WTC11 (cell line): ENCODE measurements at regions not wholly inside any gene's neighbourhood (a gene's known extent, or its start where the extent isn't known, plus 50 kb on each side); places are given as distances from the start of the nearest gene placed in this dataset.

ENCODE experiments used
- ATAC-seq: fragments of 200-7000 bp; cut with Tn5 transposase; 2 replicates; pipeline ENCODE4 v1.10.0; 2021; ENCODE audit warnings: mild to moderate bottlenecking, moderate library complexity
- CTCF ChIA-PET: fragments of 300-600 bp; sonication (Branson Sonifier 250); formaldehyde crosslinking; loops from one replicate; lab custom pipeline; 2021; ENCODE audit warnings: antibody characterized with exemption; lab: Charles Lee
- POLR2A ChIA-PET: fragments of 350-600 bp; sonication (Branson Sonifier 250); formaldehyde crosslinking; loops from one replicate; lab custom pipeline; 2021; ENCODE audit warnings: antibody characterized with exemption; lab: Charles Lee
- DNase-seq: peaks from one replicate; pipeline ENCODE4 v3.0.0; 2021; ENCODE audit warnings: low spot score
- H3K27ac Mint-ChIP-seq: 2 replicates; pipeline ENCODE4 v1.8.0; 2021; ENCODE audit warnings: mixed read lengths
- H3K27me3 Mint-ChIP-seq: 2 replicates; pipeline ENCODE4 v1.8.0; 2021; ENCODE audit warnings: low read depth, mild to moderate bottlenecking, moderate library complexity, mixed read lengths
- H3K36me3 Mint-ChIP-seq: 2 replicates; pipeline ENCODE4 v1.8.0; 2021; ENCODE audit warnings: mixed read lengths
- H3K4me1 Mint-ChIP-seq: 2 replicates; pipeline ENCODE4 v1.8.0; 2022; ENCODE audit warnings: mixed read lengths
- H3K4me3 Mint-ChIP-seq: 2 replicates; pipeline ENCODE4 v1.8.0; 2021; ENCODE audit warnings: mild to moderate bottlenecking, moderate library complexity, mixed read lengths
- H3K9me3 Mint-ChIP-seq: 2 replicates; pipeline ENCODE4 v1.8.0; 2021; ENCODE audit warnings: mixed read lengths
- CREB1 ChIP-seq: sonication (generic); formaldehyde crosslinking; IDR thresholded peaks from 2 replicates; pipeline ENCODE4 v1.8.0; 2023; ENCODE audit warnings: mild to moderate bottlenecking, missing genetic modification reagents
- FOXK1 ChIP-seq: sonication (generic); formaldehyde crosslinking; IDR thresholded peaks from 2 replicates; pipeline ENCODE4 v1.8.0; 2022; ENCODE audit warnings: mild to moderate bottlenecking, moderate library complexity, missing genetic modification reagents
- FOXP1 ChIP-seq: sonication (generic); formaldehyde crosslinking; IDR thresholded peaks from 2 replicates; pipeline ENCODE4 v1.8.0; 2022; ENCODE audit warnings: missing genetic modification reagents, mild to moderate bottlenecking, moderate library complexity, borderline replicate concordance
- GTF2I ChIP-seq: fragments of 250-450 bp; sonication (Bioruptor Pico); conservative IDR thresholded peaks from 2 replicates; pipeline ENCODE4 v1.4.0; 2021; ENCODE audit warnings: mild to moderate bottlenecking
- KAT7 ChIP-seq: sonication (generic); formaldehyde crosslinking; IDR thresholded peaks from 2 replicates; pipeline ENCODE4 v1.8.1; 2023; ENCODE audit warnings: missing genetic modification reagents, mild to moderate bottlenecking, borderline replicate concordance
- NR3C1 ChIP-seq: sonication (generic); formaldehyde crosslinking; conservative IDR thresholded peaks from 2 replicates; pipeline ENCODE4 v1.8.1; 2023; ENCODE audit warnings: low read depth, mild to moderate bottlenecking, missing genetic modification reagents
- PRRX2 ChIP-seq: fragments of 250-450 bp; sonication (Bioruptor Pico); IDR thresholded peaks from 2 replicates; pipeline ENCODE4 v1.8.0; 2021; ENCODE audit warnings: mild to moderate bottlenecking
- TCF7 ChIP-seq: sonication (generic); formaldehyde crosslinking; IDR thresholded peaks from 2 replicates; pipeline ENCODE4 v1.8.0; 2022; ENCODE audit warnings: mild to moderate bottlenecking, low read depth, missing genetic modification reagents, moderate library complexity
- ZNF138 ChIP-seq: sonication (generic); formaldehyde crosslinking; conservative IDR thresholded peaks from 2 replicates; pipeline ENCODE4 v1.8.1; 2022; ENCODE audit warnings: mild to moderate bottlenecking, moderate library complexity, missing genetic modification reagents
- ZNF671 ChIP-seq: fragments of 250-450 bp; sonication (Bioruptor Pico); IDR thresholded peaks from 2 replicates; pipeline ENCODE4 v1.8.0; 2021; ENCODE audit warnings: mild to moderate bottlenecking
- TF ChIP-seq, protein P1 (sequence below): sonication (generic); formaldehyde crosslinking; IDR thresholded peaks from 2 replicates; pipeline ENCODE4 v1.8.1; 2023; ENCODE audit warnings: mild to moderate bottlenecking, missing genetic modification reagents, borderline replicate concordance
- TF ChIP-seq, protein P2 (sequence below): sonication (generic); formaldehyde crosslinking; IDR thresholded peaks from 2 replicates; pipeline ENCODE4 v1.8.1; 2022; ENCODE audit warnings: missing genetic modification reagents, borderline replicate concordance
- TF ChIP-seq, protein P3 (sequence below): sonication (generic); formaldehyde crosslinking; IDR thresholded peaks from 2 replicates; pipeline ENCODE4 v1.8.1; 2023; ENCODE audit warnings: mild to moderate bottlenecking, missing genetic modification reagents
- TF ChIP-seq, protein P4 (sequence below): fragments of 250-450 bp; sonication (Bioruptor Pico); conservative IDR thresholded peaks from 2 replicates; pipeline ENCODE4 v1.9.0; 2021; ENCODE audit warnings: mild to moderate bottlenecking
- TF ChIP-seq, protein P5 (sequence below): sonication (generic); formaldehyde crosslinking; IDR thresholded peaks from 2 replicates; pipeline ENCODE4 v1.8.1; 2023; ENCODE audit warnings: mild to moderate bottlenecking, missing genetic modification reagents, moderate library complexity
- TF ChIP-seq, protein P6 (sequence below): fragments of 250-450 bp; sonication (Bioruptor Pico); IDR thresholded peaks from 2 replicates; pipeline ENCODE4 v1.8.0; 2021; ENCODE audit warnings: mild to moderate bottlenecking
- TF ChIP-seq, protein P7 (sequence below): sonication (generic); formaldehyde crosslinking; IDR thresholded peaks from 2 replicates; pipeline ENCODE4 v1.8.0; 2022; ENCODE audit warnings: missing genetic modification reagents
- TF ChIP-seq, protein P8 (sequence below): sonication (generic); formaldehyde crosslinking; IDR thresholded peaks from 2 replicates; pipeline ENCODE4 v1.8.1; 2023; ENCODE audit warnings: mild to moderate bottlenecking, missing genetic modification reagents

DNA sequence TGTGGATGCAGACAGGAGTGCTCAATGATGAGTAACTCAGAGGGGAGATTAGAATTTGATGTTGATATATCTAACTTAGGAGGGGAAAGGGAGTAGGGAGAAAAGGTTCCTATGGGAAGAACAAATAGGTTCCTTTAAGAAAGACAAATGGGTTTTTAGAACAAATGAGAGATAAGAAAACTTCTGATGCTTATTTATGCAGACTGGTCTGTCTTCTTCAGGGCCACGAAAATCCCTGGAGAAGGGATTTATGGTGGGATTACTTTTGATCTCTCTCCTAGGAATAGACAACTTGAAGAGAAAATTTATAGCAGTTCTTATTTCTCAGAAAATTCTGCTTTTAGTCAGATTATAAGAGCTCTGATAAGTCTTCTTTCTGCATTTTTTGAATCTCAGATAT lies 99.0 kb upstream of the DDHD1 start:
- H3K36me3 Mint-ChIP-seq: peaks cover 22% of the 10 kb centered on the region
- peaks cover 34% of the 10 kb centered on the region for H3K9me3 Mint-ChIP-seq
- no peaks in the 10 kb centered on the region for H3K27me3 Mint-ChIP-seq
- no peak overlapping the region for H3K4me3 Mint-ChIP-seq
- CTCF ChIA-PET: no interaction called here
- DNase-seq (no peak), ATAC-seq (no peak)
- H3K27ac Mint-ChIP-seq: no peak overlapping the region
- peaks cover 2% of the 10 kb centered on the region; the same call in 1 of the 2 replicates for H3K4me1 Mint-ChIP-seq
- POLR2A ChIA-PET: no interaction called here
- TF ChIP-seq, protein P1, sequence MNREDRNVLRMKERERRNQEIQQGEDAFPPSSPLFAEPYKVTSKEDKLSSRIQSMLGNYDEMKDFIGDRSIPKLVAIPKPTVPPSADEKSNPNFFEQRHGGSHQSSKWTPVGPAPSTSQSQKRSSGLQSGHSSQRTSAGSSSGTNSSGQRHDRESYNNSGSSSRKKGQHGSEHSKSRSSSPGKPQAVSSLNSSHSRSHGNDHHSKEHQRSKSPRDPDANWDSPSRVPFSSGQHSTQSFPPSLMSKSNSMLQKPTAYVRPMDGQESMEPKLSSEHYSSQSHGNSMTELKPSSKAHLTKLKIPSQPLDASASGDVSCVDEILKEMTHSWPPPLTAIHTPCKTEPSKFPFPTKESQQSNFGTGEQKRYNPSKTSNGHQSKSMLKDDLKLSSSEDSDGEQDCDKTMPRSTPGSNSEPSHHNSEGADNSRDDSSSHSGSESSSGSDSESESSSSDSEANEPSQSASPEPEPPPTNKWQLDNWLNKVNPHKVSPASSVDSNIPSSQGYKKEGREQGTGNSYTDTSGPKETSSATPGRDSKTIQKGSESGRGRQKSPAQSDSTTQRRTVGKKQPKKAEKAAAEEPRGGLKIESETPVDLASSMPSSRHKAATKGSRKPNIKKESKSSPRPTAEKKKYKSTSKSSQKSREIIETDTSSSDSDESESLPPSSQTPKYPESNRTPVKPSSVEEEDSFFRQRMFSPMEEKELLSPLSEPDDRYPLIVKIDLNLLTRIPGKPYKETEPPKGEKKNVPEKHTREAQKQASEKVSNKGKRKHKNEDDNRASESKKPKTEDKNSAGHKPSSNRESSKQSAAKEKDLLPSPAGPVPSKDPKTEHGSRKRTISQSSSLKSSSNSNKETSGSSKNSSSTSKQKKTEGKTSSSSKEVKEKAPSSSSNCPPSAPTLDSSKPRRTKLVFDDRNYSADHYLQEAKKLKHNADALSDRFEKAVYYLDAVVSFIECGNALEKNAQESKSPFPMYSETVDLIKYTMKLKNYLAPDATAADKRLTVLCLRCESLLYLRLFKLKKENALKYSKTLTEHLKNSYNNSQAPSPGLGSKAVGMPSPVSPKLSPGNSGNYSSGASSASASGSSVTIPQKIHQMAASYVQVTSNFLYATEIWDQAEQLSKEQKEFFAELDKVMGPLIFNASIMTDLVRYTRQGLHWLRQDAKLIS (CRISPR knock-in tag): no peak
- TF ChIP-seq KAT7 (CRISPR knock-in tag): no peak
- TF ChIP-seq FOXP1 (CRISPR knock-in tag): no peak
- no peak for TF ChIP-seq FOXK1 (CRISPR knock-in tag)
- no peak for TF ChIP-seq CREB1 (CRISPR knock-in tag)
- TF ChIP-seq, protein P2, sequence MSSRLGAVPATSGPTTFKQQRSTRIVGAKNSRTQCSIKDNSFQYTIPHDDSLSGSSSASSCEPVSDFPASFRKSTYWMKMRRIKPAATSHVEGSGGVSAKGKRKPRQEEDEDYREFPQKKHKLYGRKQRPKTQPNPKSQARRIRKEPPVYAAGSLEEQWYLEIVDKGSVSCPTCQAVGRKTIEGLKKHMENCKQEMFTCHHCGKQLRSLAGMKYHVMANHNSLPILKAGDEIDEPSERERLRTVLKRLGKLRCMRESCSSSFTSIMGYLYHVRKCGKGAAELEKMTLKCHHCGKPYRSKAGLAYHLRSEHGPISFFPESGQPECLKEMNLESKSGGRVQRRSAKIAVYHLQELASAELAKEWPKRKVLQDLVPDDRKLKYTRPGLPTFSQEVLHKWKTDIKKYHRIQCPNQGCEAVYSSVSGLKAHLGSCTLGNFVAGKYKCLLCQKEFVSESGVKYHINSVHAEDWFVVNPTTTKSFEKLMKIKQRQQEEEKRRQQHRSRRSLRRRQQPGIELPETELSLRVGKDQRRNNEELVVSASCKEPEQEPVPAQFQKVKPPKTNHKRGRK (CRISPR knock-in tag): no peak
- TF ChIP-seq, protein P3, sequence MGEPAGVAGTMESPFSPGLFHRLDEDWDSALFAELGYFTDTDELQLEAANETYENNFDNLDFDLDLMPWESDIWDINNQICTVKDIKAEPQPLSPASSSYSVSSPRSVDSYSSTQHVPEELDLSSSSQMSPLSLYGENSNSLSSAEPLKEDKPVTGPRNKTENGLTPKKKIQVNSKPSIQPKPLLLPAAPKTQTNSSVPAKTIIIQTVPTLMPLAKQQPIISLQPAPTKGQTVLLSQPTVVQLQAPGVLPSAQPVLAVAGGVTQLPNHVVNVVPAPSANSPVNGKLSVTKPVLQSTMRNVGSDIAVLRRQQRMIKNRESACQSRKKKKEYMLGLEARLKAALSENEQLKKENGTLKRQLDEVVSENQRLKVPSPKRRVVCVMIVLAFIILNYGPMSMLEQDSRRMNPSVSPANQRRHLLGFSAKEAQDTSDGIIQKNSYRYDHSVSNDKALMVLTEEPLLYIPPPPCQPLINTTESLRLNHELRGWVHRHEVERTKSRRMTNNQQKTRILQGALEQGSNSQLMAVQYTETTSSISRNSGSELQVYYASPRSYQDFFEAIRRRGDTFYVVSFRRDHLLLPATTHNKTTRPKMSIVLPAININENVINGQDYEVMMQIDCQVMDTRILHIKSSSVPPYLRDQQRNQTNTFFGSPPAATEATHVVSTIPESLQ: no peak
- no peak for TF ChIP-seq ZNF138
- no peak for TF ChIP-seq NR3C1
- TF ChIP-seq, protein P4, sequence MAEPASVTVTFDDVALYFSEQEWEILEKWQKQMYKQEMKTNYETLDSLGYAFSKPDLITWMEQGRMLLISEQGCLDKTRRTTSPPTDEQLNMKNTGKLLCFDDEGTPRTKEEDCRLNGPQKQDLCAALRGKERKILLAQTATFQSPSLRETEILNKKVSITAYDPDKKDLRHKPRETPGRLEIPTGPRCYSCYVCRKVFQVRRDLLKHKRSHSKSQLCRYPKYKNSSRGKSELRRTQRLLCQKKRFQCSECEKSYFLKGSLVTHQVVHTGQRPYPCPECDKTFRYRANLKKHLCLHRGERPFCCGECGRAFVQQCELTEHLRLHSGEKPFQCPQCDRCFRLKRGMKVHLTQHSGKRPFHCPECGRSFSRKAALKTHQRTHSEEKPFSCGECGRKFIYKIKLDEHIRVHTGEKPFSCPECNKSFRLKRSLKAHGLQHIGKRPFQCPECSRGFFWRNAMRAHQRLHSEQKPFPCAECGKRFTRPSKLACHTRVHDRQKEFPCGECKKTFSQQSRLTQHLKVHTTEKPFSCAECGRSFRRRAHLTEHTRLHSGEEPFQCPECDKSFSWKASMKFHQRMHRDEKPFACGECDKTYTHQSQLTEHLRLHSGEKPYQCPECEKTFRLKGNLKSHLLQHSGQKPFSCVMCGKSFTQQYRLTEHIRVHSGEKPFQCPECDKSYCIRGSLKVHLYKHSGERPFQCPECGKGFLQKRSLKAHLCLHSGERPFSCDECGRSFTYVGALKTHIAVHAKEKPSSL (CRISPR knock-in tag): no peak
- TF ChIP-seq GTF2I (CRISPR knock-in tag): no peak
- no peak for TF ChIP-seq PRRX2 (CRISPR knock-in tag)
- TF ChIP-seq, protein P5, sequence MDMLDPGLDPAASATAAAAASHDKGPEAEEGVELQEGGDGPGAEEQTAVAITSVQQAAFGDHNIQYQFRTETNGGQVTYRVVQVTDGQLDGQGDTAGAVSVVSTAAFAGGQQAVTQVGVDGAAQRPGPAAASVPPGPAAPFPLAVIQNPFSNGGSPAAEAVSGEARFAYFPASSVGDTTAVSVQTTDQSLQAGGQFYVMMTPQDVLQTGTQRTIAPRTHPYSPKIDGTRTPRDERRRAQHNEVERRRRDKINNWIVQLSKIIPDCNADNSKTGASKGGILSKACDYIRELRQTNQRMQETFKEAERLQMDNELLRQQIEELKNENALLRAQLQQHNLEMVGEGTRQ (CRISPR knock-in tag): no peak
- no peak for TF ChIP-seq TCF7 (CRISPR knock-in tag)
- TF ChIP-seq, protein P6, sequence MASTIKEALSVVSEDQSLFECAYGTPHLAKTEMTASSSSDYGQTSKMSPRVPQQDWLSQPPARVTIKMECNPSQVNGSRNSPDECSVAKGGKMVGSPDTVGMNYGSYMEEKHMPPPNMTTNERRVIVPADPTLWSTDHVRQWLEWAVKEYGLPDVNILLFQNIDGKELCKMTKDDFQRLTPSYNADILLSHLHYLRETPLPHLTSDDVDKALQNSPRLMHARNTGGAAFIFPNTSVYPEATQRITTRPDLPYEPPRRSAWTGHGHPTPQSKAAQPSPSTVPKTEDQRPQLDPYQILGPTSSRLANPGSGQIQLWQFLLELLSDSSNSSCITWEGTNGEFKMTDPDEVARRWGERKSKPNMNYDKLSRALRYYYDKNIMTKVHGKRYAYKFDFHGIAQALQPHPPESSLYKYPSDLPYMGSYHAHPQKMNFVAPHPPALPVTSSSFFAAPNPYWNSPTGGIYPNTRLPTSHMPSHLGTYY: no peak
- TF ChIP-seq ZNF671 (CRISPR knock-in tag): no peak
- TF ChIP-seq, protein P7, sequence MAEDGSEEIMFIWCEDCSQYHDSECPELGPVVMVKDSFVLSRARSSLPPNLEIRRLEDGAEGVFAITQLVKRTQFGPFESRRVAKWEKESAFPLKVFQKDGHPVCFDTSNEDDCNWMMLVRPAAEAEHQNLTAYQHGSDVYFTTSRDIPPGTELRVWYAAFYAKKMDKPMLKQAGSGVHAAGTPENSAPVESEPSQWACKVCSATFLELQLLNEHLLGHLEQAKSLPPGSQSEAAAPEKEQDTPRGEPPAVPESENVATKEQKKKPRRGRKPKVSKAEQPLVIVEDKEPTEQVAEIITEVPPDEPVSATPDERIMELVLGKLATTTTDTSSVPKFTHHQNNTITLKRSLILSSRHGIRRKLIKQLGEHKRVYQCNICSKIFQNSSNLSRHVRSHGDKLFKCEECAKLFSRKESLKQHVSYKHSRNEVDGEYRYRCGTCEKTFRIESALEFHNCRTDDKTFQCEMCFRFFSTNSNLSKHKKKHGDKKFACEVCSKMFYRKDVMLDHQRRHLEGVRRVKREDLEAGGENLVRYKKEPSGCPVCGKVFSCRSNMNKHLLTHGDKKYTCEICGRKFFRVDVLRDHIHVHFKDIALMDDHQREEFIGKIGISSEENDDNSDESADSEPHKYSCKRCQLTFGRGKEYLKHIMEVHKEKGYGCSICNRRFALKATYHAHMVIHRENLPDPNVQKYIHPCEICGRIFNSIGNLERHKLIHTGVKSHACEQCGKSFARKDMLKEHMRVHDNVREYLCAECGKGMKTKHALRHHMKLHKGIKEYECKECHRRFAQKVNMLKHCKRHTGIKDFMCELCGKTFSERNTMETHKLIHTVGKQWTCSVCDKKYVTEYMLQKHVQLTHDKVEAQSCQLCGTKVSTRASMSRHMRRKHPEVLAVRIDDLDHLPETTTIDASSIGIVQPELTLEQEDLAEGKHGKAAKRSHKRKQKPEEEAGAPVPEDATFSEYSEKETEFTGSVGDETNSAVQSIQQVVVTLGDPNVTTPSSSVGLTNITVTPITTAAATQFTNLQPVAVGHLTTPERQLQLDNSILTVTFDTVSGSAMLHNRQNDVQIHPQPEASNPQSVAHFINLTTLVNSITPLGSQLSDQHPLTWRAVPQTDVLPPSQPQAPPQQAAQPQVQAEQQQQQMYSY: no peak
- TF ChIP-seq, protein P8, sequence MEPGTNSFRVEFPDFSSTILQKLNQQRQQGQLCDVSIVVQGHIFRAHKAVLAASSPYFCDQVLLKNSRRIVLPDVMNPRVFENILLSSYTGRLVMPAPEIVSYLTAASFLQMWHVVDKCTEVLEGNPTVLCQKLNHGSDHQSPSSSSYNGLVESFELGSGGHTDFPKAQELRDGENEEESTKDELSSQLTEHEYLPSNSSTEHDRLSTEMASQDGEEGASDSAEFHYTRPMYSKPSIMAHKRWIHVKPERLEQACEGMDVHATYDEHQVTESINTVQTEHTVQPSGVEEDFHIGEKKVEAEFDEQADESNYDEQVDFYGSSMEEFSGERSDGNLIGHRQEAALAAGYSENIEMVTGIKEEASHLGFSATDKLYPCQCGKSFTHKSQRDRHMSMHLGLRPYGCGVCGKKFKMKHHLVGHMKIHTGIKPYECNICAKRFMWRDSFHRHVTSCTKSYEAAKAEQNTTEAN (CRISPR knock-in tag): no peak
